Calu3 (cell line): ENCODE measurements at regions not wholly inside any gene's neighbourhood (a gene's known extent, or its start where the extent isn't known, plus 50 kb on each side); places are given as distances from the start of the nearest gene placed in this dataset.

Experiments used
- BruUV-seq: library from RNA; stranded (reverse); fragments of 400-500 nt; replicated peaks from 2 replicates; lab custom pipeline; 2021; lab: Mats Ljungman, UMichigan
- CTCF ChIA-PET: fragments of 300-600 bp; sonication (Branson Sonifier 250); formaldehyde crosslinking; loops from one replicate; lab custom pipeline; 2022; ENCODE audit warnings: antibody characterized with exemption; lab: Charles Lee
- DNase-seq: peaks from one replicate; pipeline ENCODE4 v3.0.0; 2022
- H3K27ac Mint-ChIP-seq: one replicate; pipeline ENCODE4 v1.8.0; 2022; ENCODE audit warnings: mixed read lengths; ENCODE audit not compliant: unreplicated experiment
- H3K27me3 Mint-ChIP-seq: one replicate; pipeline ENCODE4 v1.8.0; 2022; ENCODE audit warnings: mixed read lengths; ENCODE audit not compliant: unreplicated experiment
- H3K36me3 Mint-ChIP-seq: one replicate; pipeline ENCODE4 v1.8.0; 2022; ENCODE audit warnings: mild to moderate bottlenecking, moderate library complexity, mixed read lengths; ENCODE audit not compliant: insufficient read depth, unreplicated experiment
- H3K4me1 Mint-ChIP-seq: one replicate; pipeline ENCODE4 v1.8.0; 2022; ENCODE audit warnings: mild to moderate bottlenecking, low read depth, mixed read lengths; ENCODE audit not compliant: unreplicated experiment
- H3K4me3 Mint-ChIP-seq: one replicate; pipeline ENCODE4 v1.8.0; 2022; ENCODE audit warnings: mild to moderate bottlenecking, low read depth, moderate library complexity, mixed read lengths; ENCODE audit not compliant: unreplicated experiment
- H3K9me3 Mint-ChIP-seq: one replicate; pipeline ENCODE4 v1.8.0; 2022; ENCODE audit warnings: low read depth, mixed read lengths; ENCODE audit not compliant: unreplicated experiment
- intact Hi-C: fragments of 100-400 bp; cut with micrococcal nuclease; formaldehyde crosslinking; loops from one replicate; pipeline ENCODE4 v1.10.0; 2022; ENCODE audit not compliant: unreplicated experiment
- TF ChIP-seq, protein P1 (sequence below): fragments of 200-600 bp; IDR thresholded peaks from one replicate; pipeline ENCODE4 v1.8.0; 2022; ENCODE audit warnings: antibody characterized with exemption; ENCODE audit not compliant: unreplicated experiment

DNA sequence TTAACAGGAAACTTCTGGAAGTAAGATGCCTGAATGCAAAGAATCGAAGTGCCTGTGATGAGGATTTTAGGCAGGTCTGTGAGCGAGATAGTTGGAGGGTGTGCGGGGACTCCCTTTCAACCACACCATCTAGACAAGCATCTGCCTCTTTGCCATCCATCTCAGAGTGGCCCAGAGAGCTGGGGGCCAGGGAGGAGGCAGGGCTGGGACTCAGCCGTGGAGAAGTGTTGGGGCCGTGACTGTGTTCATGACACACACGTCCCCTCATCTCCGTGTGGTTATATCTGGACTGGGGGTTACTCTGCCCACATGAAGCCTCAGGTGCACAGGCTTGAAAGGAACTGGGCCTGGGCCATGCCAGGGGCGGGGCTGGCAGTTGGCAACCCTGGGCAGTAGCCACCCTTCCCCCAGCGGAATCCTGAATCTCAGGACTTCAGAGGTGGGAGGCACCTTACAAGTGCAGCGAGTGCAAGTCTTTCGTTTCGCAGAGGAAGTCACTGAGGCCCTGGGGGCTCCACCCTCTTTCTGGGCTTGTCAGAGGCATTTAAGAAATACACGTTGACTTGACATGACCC, 112.5 kb downstream of the SLC4A3 start:
- TF ChIP-seq, protein P1, sequence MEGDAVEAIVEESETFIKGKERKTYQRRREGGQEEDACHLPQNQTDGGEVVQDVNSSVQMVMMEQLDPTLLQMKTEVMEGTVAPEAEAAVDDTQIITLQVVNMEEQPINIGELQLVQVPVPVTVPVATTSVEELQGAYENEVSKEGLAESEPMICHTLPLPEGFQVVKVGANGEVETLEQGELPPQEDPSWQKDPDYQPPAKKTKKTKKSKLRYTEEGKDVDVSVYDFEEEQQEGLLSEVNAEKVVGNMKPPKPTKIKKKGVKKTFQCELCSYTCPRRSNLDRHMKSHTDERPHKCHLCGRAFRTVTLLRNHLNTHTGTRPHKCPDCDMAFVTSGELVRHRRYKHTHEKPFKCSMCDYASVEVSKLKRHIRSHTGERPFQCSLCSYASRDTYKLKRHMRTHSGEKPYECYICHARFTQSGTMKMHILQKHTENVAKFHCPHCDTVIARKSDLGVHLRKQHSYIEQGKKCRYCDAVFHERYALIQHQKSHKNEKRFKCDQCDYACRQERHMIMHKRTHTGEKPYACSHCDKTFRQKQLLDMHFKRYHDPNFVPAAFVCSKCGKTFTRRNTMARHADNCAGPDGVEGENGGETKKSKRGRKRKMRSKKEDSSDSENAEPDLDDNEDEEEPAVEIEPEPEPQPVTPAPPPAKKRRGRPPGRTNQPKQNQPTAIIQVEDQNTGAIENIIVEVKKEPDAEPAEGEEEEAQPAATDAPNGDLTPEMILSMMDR: no peak
- no peak for DNase-seq
- no peaks in the 10 kb centered on the region for H3K36me3 Mint-ChIP-seq
- CTCF ChIA-PET: no interaction called here
- BruUV-seq: no TSS peak
- H3K27me3 Mint-ChIP-seq: no peaks in the 10 kb centered on the region
- no peaks in the 10 kb centered on the region for H3K4me1 Mint-ChIP-seq
- intact Hi-C loops: loop anchor here (5.0 kb wide), 1 partner anchor 932 kb away; no protein-coding TSS in a partner anchor
- no peak overlapping the region for H3K27ac Mint-ChIP-seq
- H3K4me3 Mint-ChIP-seq: no peak overlapping the region
- no peaks in the 10 kb centered on the region for H3K9me3 Mint-ChIP-seq

DNA sequence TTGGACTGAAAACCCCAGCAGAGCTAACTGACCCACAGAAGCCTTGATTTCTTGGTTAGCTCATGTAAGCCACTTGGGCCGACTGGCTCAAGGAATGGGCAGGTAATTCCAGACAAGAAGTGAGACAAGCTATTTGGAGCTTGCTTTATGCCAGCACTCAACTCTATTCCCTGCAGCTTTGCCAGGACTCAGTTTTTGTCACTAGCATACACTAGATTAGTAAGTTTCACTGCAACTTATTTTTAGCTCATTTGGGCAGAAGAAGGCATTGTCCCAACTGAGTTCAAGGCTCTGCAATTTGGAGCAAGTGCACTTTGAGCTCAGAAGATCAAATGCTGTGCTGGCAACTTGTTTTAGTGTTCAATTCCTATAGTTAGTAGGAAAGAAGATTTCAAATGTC, 116.1 kb downstream of the SLC4A3 start:
- Mint-ChIP-seq H3K27me3 (no peaks in the 10 kb centered on the region), H3K27ac (no peak overlapping the region), H3K4me3 (no peak overlapping the region), H3K9me3 (no peaks in the 10 kb centered on the region), H3K36me3 (no peaks in the 10 kb centered on the region), H3K4me1 (no peaks in the 10 kb centered on the region)
- TF ChIP-seq, protein P1: no peak
- no peak for DNase-seq
- CTCF ChIA-PET: no interaction called here
- BruUV-seq: no TSS peak
- intact Hi-C loops: no loop called here

DNA sequence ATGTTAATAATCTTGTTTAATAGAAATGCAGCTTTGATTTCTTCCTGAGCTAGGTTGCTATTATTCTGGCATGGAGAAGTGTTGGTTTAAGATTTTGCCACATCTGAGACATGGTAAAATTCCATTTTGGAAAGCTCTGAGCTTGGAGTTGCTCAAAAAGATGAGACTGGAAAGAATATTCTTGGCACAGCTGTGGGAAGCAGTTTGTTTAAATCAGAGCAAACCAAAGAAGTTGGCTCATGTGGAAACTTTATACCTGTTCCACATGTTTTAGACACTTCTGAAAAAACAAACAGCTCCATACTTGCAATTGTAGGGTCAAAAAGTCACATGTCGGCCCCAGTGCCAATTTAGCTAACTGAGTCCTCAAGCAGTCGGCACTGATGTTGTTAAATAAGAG, 116.6 kb downstream of the SLC4A3 start:
- TF ChIP-seq, protein P1: no peak
- no peaks in the 10 kb centered on the region for H3K27me3 Mint-ChIP-seq
- intact Hi-C loops: no loop called here
- H3K4me3 Mint-ChIP-seq: no peak overlapping the region
- no peak overlapping the region for H3K27ac Mint-ChIP-seq
- DNase-seq: no peak
- H3K9me3 Mint-ChIP-seq: no peaks in the 10 kb centered on the region
- no peaks in the 10 kb centered on the region for H3K4me1 Mint-ChIP-seq
- BruUV-seq: no TSS peak
- CTCF ChIA-PET: no interaction called here
- no peaks in the 10 kb centered on the region for H3K36me3 Mint-ChIP-seq

DNA sequence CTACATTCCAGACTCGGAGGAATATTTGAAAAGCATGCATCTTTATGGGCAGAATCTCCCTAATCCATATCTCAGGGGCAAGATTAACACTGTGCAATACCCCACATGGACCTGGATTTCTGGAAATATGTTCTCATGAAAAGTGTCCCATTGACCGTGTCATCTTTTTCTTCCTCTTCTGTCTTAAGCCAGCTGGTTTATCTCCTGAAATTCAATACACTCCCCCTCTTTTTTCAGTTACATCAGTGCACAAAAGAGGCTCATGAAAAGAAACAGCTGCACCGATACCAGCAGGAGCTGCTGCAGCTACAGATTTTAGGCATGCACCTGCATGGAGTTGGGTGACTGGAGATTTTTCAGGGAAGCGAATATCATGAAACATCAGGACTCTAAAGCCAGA, 117.2 kb downstream of the SLC4A3 start:
- Mint-ChIP-seq H3K27ac (no peak overlapping the region), H3K36me3 (no peaks in the 10 kb centered on the region), H3K9me3 (no peaks in the 10 kb centered on the region), H3K4me1 (no peaks in the 10 kb centered on the region), H3K27me3 (no peaks in the 10 kb centered on the region), H3K4me3 (no peak overlapping the region)
- intact Hi-C loops: no loop called here
- no TSS peak for BruUV-seq
- no peak for DNase-seq
- CTCF ChIA-PET: no interaction called here
- TF ChIP-seq, protein P1: no peak
